Fibroblast of peridontal ligament (primary cell): ENCODE measurements at regions not wholly inside any gene's neighbourhood (a gene's known extent, or its start where the extent isn't known, plus 50 kb on each side); places are given as distances from the start of the nearest gene placed in this dataset.
"Not testable (repeated sequence)": the region's sequence is repeated elsewhere in the genome, so short reads cannot be mapped to it uniquely, and the experiment has no call there.

Source experiments
- DNase-seq: peaks from one replicate; pipeline ENCODE4 v3.0.0-alpha.2; 2010; ENCODE audit errors: extremely low read depth

GRCh38 chr15:79539401-79539800 is 107.3 kb downstream of the MINAR1 start:
- peak; percentile 27 for DNase-seq

GRCh38 chr15:79540551-79540950 is 108.4 kb downstream of the MINAR1 start:
- no peak for DNase-seq

- no peak for DNase-seq
Measured at GRCh38 chr15:79541196-79541595, 109.1 kb downstream of the MINAR1 start.

- no peak for DNase-seq
Measured at GRCh38 chr15:79543097-79543496, 111.0 kb downstream of the MINAR1 start.

- no peak for DNase-seq
Measured at GRCh38 chr15:79549196-79549595, 117.1 kb downstream of the MINAR1 start.

GRCh38 chr15:79560384-79560783 is 128.2 kb downstream of the MINAR1 start:
- DNase-seq: no peak

GRCh38 chr15:79561982-79562381 is 129.8 kb downstream of the MINAR1 start:
- no peak for DNase-seq

- no peak for DNase-seq
Measured at GRCh38 chr15:79562403-79562815, 130.3 kb downstream of the MINAR1 start.

- DNase-seq: no peak
Measured at GRCh38 chr15:79562899-79563298, 130.8 kb downstream of the MINAR1 start.

GRCh38 chr15:79570004-79570403 is 137.9 kb downstream of the MINAR1 start:
- no peak for DNase-seq

- DNase-seq: no peak
Measured at GRCh38 chr15:79572691-79573404, 140.7 kb downstream of the MINAR1 start.

GRCh38 chr15:79574431-79575273 is 142.5 kb downstream of the MINAR1 start:
- DNase-seq: not testable (repeated sequence)

GRCh38 chr15:79582650-79583049 is 150.5 kb downstream of the MINAR1 start:
- no peak for DNase-seq

GRCh38 chr15:79592126-79592525 is 160.0 kb downstream of the MINAR1 start:
- no peak for DNase-seq

- peak; percentile 17 for DNase-seq
Measured at GRCh38 chr15:79593119-79593869, 161.2 kb downstream of the MINAR1 start.

- DNase-seq: no peak
Measured at GRCh38 chr15:79595306-79595705, 163.2 kb downstream of the MINAR1 start.

- DNase-seq: peak; percentile 51
Measured at GRCh38 chr15:79595995-79596622, 164.0 kb downstream of the MINAR1 start.

GRCh38 chr15:79598639-79599038 is 166.5 kb downstream of the MINAR1 start:
- no peak for DNase-seq

- no peak for DNase-seq
Measured at GRCh38 chr15:79601405-79602086, 169.4 kb downstream of the MINAR1 start.

GRCh38 chr15:79602180-79602579 is 170.0 kb downstream of the MINAR1 start:
- DNase-seq: no peak

GRCh38 chr15:79602731-79603130 is 170.6 kb downstream of the MINAR1 start:
- no peak for DNase-seq
